ENCODE measurements at regions not wholly inside any gene's neighbourhood (a gene's known extent, or its start where the extent isn't known, plus 50 kb on each side); places are given as distances from the start of the nearest gene placed in this dataset.

DNA sequence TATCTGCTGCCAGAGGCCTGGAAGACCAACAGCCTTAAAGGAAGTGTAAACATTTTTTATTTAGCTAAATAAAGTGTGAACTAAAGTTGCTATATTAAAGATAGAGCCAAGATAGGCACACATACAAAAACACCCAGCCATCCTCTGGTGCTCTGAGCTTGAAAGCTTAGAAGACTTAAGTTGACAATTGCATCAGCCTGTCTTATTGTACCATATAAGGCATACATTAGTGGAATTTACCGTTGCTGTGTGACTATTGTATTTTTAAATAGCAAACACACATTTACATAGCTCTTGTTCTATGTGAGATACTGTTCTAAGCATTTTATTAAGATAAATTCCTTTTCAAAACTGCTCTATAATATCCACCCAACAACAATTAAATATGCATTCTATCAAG, 736.6 kb upstream of the ZEB2 start:
- peak; percentile 36 for DNase-seq

DNA sequence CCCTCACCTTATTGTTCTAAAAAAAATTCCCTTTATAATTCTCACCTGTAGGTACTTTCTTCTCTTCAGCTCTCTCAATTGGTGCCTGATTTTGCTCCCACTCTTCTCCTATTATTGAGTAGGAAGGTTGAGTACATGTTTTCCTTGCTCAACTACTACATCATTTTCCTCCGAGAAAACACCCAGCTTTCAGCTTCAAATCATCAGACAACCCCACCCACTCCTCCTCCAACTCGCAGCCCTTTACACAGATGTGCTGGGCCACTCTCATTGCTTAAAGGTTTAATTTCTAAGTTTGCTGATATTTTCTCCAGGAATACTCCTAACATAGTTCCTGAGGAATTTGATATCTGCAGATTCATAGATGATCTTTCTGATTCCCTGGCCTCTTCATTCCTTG, 734.4 kb upstream of the ZEB2 start:
- no peak for DNase-seq

DNA sequence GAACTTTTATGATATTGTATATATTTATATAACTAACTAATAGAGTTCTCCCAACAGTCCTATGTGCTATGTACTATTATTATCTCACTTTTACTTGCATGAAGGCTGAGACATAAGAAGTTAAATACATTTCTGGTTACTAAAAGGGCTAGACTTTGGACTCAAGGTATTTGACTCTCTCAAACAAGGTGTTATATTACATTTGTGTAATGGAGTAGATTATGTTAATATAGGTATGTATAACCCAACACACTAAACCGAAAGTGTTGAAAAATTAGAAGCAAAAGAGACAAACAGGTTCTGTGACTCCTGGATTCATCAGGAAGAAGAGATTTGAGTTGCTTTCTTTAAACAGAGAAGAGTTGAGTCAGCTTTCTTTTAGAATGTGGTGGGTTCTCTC, 733.6 kb upstream of the ZEB2 start:
- no peak for DNase-seq

DNA sequence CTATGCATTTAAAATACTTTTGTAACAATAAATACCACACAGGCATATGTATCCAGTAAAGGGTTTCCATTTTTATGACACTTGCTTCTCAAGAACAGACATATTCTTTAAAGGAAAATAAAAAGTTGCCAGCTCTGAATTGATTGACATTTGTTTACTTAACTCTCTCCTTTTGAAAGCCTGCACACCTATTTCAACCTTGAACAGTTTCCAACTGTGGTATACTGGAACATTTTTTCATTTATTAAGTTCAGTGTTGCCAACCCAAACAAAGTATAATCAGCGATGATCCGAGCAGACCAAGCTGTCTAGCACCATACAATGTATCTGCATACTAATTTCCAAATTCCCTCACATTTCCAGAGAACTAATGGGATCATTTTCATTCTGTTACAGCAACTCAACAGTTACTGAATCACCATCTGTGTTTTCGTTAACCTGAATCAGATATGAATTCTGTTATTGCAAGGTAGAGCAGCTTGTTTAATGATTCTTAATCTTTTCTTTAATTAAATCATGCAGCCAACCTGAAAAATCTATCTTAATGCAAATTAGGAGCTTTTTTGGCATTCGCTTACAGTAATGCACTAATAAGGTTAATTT, 725.5 kb upstream of the ZEB2 start:
- DNase-seq = peak; percentile 13

DNA sequence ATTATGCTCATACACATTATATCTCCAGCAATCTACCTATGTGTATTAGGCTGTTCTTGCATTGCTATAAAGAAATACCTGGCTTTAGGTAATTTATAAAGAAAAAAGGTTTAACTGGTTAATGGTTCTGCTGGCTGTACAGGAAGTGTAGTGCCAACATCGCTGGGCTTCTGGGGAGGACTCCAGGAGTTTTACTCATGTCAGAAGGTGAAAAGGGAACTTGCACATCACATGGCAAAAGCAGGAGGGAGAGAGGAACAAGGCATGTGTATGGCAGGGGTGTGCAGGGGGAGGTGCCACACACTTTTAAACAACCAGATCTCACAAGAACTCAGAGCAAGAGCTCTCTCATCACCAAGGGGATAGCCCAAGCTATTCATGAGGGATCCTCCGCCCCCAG, 715.4 kb upstream of the ZEB2 start:
- no peak for DNase-seq

DNA sequence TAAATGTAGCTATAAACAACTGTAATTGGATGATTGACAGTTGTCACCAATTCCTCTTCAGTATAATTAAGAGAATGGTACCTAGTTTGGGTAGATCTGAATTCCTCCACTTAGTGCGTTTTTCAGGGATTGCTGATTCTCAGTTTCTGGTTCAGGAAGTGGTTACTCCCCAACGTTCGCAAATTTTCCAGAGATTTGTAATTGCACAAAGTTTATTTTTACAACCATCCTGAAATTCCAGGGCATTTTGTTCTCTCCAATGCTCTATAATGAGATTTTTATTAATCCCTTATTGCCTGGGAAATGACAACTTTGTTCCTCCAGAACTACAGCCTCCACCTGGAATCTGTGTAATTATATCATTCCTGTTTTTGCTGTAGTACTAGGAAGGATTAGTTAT, 710.6 kb upstream of the ZEB2 start:
- DNase-seq = no peak

DNA sequence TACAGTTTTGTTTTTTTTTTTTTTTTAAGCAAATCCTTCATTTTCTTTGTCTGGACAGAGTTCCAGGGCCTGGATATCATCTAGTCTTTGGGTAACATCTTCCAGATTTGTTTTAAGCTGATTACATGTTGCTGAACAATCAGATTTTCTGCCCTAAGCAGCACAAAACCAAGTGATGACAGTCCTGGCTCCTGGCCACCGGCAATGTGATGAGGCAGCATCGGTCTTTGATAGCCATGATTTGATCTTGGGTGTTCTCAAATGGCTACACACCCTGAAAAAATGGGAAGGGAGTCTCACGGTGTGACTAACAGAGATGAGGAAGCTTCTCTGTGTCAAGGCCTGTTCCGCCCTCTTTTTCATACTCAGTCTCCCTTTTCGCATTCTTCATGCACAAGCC, 708.6 kb upstream of the ZEB2 start:
- DNase-seq = peak; percentile 49

DNA sequence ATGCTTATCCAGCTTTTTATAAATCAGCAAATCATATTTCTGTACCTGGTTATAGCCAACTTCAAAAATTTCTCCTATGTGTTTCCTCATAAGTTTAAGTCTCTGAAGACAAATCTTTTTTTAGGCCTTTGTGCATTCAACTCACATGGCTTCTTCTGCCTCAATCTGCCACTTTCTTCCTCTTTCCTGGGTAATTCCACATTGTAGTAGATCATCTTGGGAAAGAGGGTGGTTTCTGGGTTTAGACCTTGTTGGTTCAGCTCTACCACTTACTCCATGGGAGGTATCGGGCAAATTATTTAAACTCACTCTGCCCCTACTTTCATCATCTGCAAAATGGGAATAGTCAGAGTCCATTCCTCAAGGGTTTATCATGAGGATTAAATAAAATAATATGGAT, 707.0 kb upstream of the ZEB2 start:
- DNase-seq = no peak

DNA sequence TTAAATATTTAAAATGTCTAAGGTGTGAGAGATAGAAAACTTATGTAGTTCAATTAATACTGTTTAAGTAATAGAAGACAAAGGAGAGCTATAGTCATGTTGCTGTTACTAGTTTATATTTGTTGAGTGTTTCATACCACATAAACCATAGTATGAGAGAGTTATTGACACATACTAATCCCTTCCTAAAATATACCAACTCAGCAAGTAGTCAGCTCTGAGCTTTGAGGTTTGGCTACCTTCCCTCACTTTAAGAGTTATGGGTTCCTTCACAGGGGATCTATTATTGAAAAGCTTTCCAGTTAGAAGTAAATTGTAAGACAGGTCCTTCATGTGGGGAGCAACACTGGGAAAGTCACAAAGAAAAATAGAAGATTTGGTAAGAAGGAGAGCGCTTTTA, 701.6 kb upstream of the ZEB2 start:
- DNase-seq = no peak

DNA sequence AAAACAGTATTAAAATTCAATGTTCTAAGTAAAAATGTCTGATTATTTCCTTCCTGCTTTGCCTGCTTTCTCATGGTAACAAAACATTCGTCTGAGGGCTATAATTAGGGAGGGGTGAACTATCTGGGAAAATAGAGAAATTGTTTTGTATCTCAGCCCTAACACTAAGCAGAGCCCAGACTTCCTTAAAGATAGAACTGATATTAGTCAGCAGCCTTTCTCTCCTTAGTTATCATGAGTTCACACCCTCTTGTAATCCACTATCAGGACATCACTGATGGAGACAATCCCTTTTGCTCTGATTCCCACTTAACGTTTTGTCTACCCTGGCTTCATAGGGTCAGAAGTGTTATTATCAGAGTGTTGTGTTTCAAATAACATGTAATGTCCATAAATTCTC, 701.1 kb upstream of the ZEB2 start:
- DNase-seq = no peak

DNA sequence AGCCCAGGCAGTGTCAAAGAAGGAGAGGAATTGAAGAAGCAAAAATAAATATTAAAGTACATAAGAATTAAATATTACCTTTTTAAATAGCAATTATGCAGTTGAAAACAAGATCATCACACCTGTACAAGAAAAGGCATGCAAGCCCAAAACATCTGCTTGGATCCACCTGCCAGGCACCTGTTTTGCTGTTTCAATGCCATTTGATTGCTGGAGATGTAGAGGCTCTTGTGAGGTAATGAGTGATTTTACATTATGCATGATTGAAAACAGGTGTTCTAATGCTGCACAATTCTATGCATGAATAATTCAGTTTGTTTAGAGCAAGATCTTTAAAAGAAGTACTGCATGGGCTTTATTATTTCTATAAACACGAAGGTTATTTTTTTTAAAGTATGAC, 700.6 kb upstream of the ZEB2 start:
- no peak for DNase-seq

DNA sequence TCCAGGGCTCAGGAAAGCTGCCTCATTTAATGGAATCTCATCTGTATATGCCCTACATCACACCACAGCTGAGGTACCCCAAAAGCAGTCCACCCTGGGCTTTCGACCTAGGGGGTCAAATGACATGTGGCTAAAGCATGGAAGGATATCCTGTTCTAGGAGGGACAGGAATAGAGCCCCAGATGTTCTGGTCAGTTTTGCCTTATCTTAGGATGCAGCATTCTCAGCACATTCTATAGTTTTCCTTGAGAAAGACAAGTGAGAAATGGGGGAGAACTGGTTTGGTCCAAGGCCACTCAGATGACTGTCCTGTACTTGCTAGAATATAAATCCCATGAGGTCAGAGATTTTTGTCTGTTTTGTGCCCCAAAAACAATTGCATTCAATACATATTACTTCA, 688.0 kb upstream of the ZEB2 start:
- no peak for DNase-seq

DNA sequence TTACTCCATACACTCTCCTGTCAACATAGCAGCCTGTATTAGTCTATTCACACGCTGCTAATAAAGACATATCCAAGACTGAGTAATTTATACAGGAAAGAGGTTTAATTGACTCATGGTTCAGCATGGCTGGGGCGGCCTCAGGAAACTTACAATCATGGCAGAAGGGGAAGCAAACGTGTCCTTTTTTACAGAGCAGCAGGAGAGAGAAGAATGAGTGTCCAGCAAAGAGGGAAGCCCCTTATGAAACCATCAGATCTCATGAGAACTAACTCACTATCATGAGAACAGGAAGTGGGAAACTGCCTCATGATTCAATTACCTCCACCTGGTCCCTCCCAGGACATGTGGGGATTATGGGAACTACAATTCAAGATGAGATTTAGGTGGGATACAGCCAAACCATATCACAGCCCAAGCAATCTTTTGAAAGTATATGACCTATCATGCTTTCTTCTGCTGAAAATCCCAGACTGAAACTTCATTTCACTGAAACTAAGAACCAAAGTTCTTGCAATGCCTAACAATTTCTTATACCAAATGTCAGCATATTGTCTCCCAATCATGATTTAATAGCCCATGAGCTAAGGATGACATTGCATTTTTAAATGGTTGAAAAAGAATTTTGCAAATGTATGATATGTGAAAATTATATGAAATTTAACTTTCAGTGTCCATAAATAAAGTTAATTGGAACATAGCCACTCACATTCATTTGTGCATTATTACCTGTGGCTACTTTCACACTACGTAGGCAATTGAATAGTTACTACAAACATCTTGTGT, 686.8 kb upstream of the ZEB2 start:
- DNase-seq = no peak

DNA sequence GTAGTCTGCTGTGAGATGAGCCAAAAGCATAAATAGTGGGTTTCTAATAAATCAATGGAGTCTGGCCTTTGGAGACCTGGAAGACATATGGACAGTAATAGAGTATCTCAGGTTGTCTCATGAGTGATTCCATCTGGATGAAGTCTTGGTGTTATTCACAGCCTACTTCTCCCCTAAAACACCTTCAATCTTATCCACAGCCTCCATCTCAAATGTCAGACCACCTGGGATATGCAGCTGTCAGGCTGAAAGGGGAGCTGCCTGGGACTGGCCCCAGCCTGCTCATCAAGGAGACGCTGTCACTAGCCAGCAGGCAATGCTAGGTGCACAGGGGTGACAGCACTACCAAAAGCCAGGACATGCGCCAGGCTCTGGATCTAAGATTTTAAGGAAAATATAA, 684.0 kb upstream of the ZEB2 start:
- peak; percentile 84 for DNase-seq

DNA sequence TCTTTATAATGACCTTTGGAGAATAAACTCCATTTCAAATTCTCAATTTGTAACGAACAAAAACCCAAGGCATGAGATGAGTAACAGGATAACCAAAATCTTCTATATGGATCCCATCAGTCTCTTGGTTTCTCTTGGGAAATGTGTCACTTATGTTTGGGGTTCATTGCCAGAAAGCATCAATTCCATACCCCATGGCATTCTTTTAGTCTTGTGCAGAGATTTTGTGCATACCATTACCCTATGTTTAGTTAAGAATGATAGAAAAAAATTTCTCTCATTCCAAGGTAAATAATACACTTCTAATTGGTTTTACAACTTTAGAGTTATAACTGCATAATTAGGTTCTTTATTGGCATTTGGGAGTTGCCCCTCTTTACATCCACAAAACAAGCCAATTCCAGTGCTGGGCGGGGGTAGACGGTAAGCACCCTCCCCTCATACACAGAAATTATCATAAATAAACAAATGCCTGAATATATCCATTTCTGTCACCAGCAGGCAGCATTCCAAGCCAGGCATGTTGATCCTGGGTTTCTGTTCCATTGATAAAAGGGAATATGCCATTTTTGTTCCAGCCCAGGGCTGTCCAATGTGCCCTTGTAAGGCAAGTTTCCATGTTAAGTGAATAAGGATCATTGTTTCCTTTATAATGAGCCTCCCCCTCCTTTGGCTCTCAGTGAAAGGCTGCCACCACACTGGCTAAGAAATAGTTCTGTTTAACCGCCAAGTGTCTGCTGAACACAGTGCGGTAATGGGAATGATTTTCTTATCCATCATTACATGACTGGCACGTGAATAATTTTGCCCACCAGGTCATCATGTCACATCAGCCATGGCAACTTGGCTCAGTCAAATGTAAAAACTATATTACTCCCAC, 680.1 kb upstream of the ZEB2 start:
- no peak for DNase-seq

DNA sequence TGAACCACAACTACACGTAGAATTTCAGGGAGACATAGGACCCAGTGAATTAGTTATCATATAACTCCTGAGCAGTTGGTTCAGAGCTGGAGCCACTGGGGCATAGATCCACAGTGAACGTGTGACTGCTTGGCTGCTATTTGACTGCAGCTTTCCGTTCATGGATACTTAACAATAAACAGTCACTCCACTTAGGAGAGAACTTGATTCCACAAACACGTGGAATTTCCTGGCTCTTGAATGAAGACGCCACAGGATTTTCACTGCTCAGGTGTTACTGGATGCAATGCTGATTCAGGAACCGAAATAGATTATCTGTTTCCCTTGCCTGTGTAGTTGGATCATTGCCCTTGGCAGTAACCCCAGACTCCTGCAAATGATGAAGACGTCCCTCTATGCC, 679.1 kb upstream of the ZEB2 start:
- DNase-seq = no peak

DNA sequence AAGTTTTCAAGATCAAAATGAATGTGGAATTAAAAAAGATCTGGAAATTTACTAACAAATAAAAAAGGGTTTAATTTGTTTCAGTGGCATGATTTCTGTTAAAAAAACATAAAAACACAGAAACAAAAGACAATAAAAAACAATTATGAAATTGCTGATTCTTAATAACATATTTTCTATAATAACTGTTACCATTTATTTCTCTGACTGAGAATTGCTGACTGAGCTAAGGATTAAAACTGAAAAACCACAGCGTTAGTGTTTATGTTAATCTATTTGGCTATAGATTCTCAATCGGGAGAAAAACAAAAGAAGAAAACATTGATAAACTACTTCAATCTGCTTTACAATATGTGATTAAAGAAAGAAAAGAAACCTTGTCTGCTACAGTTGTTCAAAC, 678.6 kb upstream of the ZEB2 start:
- no peak for DNase-seq

DNA sequence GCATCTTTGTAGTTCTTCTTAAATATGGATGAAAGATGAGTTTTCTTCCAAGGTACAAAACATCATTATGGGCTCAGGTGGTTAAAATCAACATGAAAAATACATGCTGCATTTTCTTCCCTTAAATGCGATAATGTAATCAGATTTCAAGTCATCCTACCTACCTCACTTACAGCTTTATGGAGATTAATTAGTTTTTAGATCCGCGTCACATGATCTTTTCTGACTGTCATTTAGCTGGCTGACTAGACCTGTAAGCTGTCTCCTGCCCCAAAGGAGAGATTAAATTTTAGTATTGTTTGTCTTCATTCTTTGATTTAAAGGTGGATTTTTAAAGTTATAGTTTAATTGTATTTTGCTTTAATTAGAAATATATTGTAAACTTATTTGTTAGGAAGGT, 678.0 kb upstream of the ZEB2 start:
- DNase-seq = peak; percentile 38

DNA sequence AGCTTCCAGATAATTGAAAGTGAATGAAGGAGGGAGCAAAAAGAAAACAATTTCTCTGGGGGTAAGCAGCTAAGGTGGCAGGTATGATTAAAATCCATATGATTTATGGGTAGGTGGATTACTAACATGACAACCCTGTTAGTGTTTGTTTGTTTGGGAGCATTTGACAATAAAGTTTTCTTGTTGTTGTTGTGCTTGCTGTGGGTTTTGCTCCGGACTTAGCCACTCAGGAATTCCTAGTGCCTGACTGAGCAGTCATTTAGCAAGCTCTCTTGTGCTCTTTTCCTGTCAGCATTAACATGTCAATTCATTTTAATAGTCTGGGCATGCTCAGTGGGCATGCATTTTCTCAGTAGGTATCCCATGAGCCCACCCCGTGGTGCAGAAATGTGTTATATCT, 674.8 kb upstream of the ZEB2 start:
- DNase-seq = no peak

DNA sequence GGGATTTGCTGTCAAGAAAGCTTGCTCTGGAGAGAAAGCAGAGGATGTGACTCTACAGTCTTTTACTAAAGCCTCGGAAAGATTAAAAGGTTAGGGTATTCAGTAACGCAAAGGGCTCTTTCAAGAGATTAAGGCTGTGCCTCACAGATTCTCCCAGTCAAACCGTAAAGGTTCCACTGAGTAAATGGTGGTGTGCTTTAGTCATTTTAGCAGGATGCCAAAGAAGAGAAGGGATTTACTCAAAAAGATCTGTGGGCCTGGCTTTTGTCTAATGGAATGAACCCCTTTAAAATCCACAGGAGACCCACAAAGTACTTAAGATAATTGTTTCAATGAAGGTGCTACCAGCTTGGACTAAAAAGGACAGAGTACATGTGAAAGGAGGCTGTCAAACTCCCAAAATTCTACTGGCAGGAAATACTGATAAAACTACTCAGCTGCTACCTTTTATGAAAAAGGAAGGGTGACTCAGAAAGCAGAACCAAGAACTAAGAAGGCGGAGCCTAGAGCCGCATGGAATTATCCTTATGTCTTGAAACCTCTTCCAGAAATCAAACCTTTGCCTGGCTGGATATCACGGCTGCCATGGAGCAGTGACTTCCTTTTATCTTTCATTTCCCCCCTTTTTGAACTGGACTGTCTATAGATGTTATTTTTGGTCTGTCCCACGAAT, 670.2 kb upstream of the ZEB2 start:
- DNase-seq = no peak

DNA sequence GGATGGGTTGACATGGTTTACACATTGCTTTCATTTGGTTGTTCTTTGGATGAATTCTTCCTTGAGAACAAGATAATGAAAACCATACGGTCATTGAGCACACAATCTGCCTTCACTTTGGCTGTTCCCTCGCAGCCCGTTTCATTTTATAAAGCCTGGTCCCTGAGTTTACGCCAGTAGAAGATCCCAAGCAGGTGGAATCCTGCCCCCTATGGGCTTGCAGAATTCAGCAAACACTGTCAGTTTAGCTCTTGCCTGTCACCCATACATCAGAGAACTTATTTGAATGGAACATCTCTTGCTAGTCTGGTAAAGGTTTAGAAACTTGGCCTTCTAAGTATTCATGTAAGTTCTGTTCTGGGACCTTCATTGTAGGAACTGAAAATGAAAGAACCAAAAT, 666.4 kb upstream of the ZEB2 start:
- DNase-seq = no peak

DNA sequence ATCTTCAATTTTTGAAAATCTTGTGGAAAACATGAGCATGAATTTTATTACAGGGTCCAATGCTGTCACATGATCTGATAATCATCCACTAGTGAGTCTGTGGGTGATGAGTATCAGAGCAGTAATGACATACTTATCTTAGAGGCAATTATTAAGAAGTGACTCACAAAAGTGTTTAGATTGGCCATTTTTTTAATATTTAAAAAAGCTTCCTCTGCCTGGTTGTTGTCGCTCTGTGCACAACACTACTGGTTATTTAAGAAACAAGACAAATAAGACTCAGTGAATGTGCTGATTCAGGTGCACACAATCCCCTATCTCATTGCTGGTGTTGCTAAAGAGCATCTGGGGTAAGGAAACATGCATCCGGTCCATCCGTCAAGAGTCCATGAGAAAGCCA, 665.8 kb upstream of the ZEB2 start:
- no peak for DNase-seq

Measured in NCI-H82 (cell line).